Loucy (cell line): ENCODE measurements at regions not wholly inside any gene's neighbourhood (a gene's known extent, or its start where the extent isn't known, plus 50 kb on each side); places are given as distances from the start of the nearest gene placed in this dataset.
A peak's percentile ranks its signal among the peaks of the same experiment; 100 is the strongest.

Experiments
- H2AFZ ChIP-seq: fragments of 200-600 bp; sonication (generic); 2 replicates; pipeline ENCODE4 v1.6.0; 2016; ENCODE audit warnings: antibody characterized with exemption, mild to moderate bottlenecking, low read length, moderate library complexity
- H3F3A ChIP-seq: fragments of 200-600 bp; 2 replicates; pipeline ENCODE4 v1.6.0; 2016; ENCODE audit warnings: antibody characterized with exemption, low read depth, mild to moderate bottlenecking
- H3K27me3 ChIP-seq: fragments of 200-600 bp; sonication (generic); 2 replicates; pipeline ENCODE4 v1.6.1; 2014; ENCODE audit warnings: low read length, mild to moderate bottlenecking; ENCODE audit not compliant: insufficient read depth, poor library complexity, severe bottlenecking
- H3K36me3 ChIP-seq: fragments of 200-600 bp; sonication (generic); 2 replicates; pipeline ENCODE4 v1.6.1; 2016; ENCODE audit warnings: low read length; ENCODE audit not compliant: insufficient read depth
- H3K4me1 ChIP-seq: fragments of 200-600 bp; sonication (generic); 2 replicates; pipeline ENCODE4 v1.5.1; 2014; ENCODE audit warnings: low read length, mild to moderate bottlenecking; ENCODE audit not compliant: insufficient read depth, poor library complexity, severe bottlenecking
- H3K4me2 ChIP-seq: fragments of 200-600 bp; sonication (generic); 2 replicates; pipeline ENCODE4 v1.6.0; 2014; ENCODE audit warnings: antibody characterized with exemption, low read length, low read depth, mild to moderate bottlenecking; ENCODE audit not compliant: poor library complexity, severe bottlenecking
- H3K4me3 ChIP-seq: fragments of 200-600 bp; sonication (generic); 2 replicates; pipeline ENCODE4 v1.5.1; 2014; ENCODE audit warnings: low read length, mild to moderate bottlenecking, mixed read lengths; ENCODE audit not compliant: poor library complexity, severe bottlenecking
- H3K79me2 ChIP-seq: fragments of 200-600 bp; sonication (generic); 2 replicates; pipeline ENCODE4 v1.6.1; 2014; ENCODE audit warnings: low read length; ENCODE audit not compliant: insufficient read depth
- H3K9ac ChIP-seq: fragments of 200-600 bp; sonication (generic); 2 replicates; pipeline ENCODE4 v1.6.0; 2014; ENCODE audit warnings: mild to moderate bottlenecking, low read depth, low read length, moderate library complexity; ENCODE audit not compliant: poor library complexity, severe bottlenecking
- H3K9me2 ChIP-seq: fragments of 200-600 bp; sonication (generic); replicated peaks from 2 replicates; pipeline ENCODE4 v1.6.1; 2016; ENCODE audit warnings: low read depth, low read length, mixed read lengths
- H3K9me3 ChIP-seq: fragments of 200-600 bp; sonication (generic); 2 replicates; pipeline ENCODE4 v1.6.1; 2014; ENCODE audit warnings: mild to moderate bottlenecking, antibody characterized with exemption, low read length, low read depth; ENCODE audit not compliant: insufficient read depth
- H4K20me1 ChIP-seq: fragments of 200-600 bp; sonication (generic); 2 replicates; pipeline ENCODE4 v1.6.0; 2014; ENCODE audit warnings: antibody characterized with exemption, low read length, mild to moderate bottlenecking; ENCODE audit not compliant: insufficient read depth, poor library complexity, severe bottlenecking
- CTCF ChIP-seq: fragments of 200-600 bp; sonication (generic); conservative IDR thresholded peaks from 2 replicates; pipeline ENCODE4 v1.5.1; 2014; ENCODE audit warnings: mild to moderate bottlenecking, antibody characterized with exemption, low read length
- EZH2phosphoT487 ChIP-seq: fragments of 200-600 bp; IDR thresholded peaks from 2 replicates; pipeline ENCODE4 v1.6.1; 2018; ENCODE audit warnings: antibody characterized with exemption, mild to moderate bottlenecking, moderate library complexity, borderline replicate concordance

GRCh38 chr1:229839800-229840199 lies 213.8 kb downstream of the URB2 start:
- H3K4me1 ChIP-seq, result no peaks in the 10 kb centered on the region
- no peak overlapping the region for H2AFZ ChIP-seq
- no peaks in the 10 kb centered on the region for H3K79me2 ChIP-seq
- H3F3A ChIP-seq, result no peaks in the 10 kb centered on the region
- no peaks in the 10 kb centered on the region for H3K27me3 ChIP-seq
- H3K9ac ChIP-seq, result no peak overlapping the region
- H4K20me1 ChIP-seq, result no peaks in the 10 kb centered on the region
- no peaks in the 10 kb centered on the region for H3K9me2 ChIP-seq
- H3K4me3 ChIP-seq, result no peak overlapping the region
- H3K36me3 ChIP-seq, result no peaks in the 10 kb centered on the region
- peak; percentile 45; the same call in 1 of the 2 replicates for TF ChIP-seq CTCF
- TF ChIP-seq EZH2phosphoT487, result no peak
- no peak overlapping the region for H3K4me2 ChIP-seq
- H3K9me3 ChIP-seq, result no peaks in the 10 kb centered on the region

- Histone ChIP-seq H3K4me1 (no peaks in the 10 kb centered on the region), H4K20me1 (no peaks in the 10 kb centered on the region), H2AFZ (no peak overlapping the region), H3K27me3 (no peaks in the 10 kb centered on the region), H3K36me3 (no peaks in the 10 kb centered on the region), H3K4me2 (no peak overlapping the region), H3K4me3 (no peak overlapping the region), H3K79me2 (no peaks in the 10 kb centered on the region), H3K9me2 (no peaks in the 10 kb centered on the region), H3K9ac (no peak overlapping the region), H3F3A (no peaks in the 10 kb centered on the region), H3K9me3 (no peaks in the 10 kb centered on the region)
- TF ChIP-seq CTCF (no peak), EZH2phosphoT487 (no peak)
Measured at GRCh38 chr1:229841230-229841629, 215.2 kb downstream of the URB2 start.

- no peaks in the 10 kb centered on the region for H3K79me2 ChIP-seq
Measured at GRCh38 chr1:229842302-229843255, 216.5 kb downstream of the URB2 start.

More at GRCh38 chr1:229842302-229843255, 216.5 kb downstream of the URB2 start:
- Histone ChIP-seq H3K9ac (no peak overlapping the region), H3K4me2 (no peak overlapping the region), H3K9me3 (no peaks in the 10 kb centered on the region), H3K4me1 (no peaks in the 10 kb centered on the region), H3K9me2 (no peaks in the 10 kb centered on the region), H3K4me3 (no peak overlapping the region), H3K27me3 (no peaks in the 10 kb centered on the region), H2AFZ (no peak overlapping the region), H4K20me1 (no peaks in the 10 kb centered on the region), H3F3A (no peaks in the 10 kb centered on the region), H3K36me3 (no peaks in the 10 kb centered on the region)
- TF ChIP-seq EZH2phosphoT487 (no peak), CTCF (no peak)
